ENCODE measurements at regions not wholly inside any gene's neighbourhood (a gene's known extent, or its start where the extent isn't known, plus 50 kb on each side); places are given as distances from the start of the nearest gene placed in this dataset.

GRCh38 chr13:60931858-60932546, 483.6 kb downstream of the PCDH20 start:
- no peak overlapping the region for H2AFZ ChIP-seq (ENCODE audit: control insufficient read depth, low read depth, low read length)
- no peak for TF ChIP-seq NFYA (IDR thresholded peaks at IDR 0.05; ENCODE audit: borderline replicate concordance, low read depth, low read length)
- TF ChIP-seq NR2C1 (IDR thresholded peaks at IDR 0.05): no peak
- no peak for TF ChIP-seq RB1 (IDR thresholded peaks at IDR 0.05; ENCODE audit: borderline replicate concordance)
- no peak for TF ChIP-seq CBX3 (IDR thresholded peaks at IDR 0.05; ENCODE audit: borderline replicate concordance, low read depth)
- TF ChIP-seq MTA2 (IDR thresholded peaks at IDR 0.05; ENCODE audit: low read depth): no peak
- TF ChIP-seq MTA3 (IDR thresholded peaks at IDR 0.05; ENCODE audit: borderline replicate concordance, low read length): no peak
- TF ChIP-seq, protein P1, sequence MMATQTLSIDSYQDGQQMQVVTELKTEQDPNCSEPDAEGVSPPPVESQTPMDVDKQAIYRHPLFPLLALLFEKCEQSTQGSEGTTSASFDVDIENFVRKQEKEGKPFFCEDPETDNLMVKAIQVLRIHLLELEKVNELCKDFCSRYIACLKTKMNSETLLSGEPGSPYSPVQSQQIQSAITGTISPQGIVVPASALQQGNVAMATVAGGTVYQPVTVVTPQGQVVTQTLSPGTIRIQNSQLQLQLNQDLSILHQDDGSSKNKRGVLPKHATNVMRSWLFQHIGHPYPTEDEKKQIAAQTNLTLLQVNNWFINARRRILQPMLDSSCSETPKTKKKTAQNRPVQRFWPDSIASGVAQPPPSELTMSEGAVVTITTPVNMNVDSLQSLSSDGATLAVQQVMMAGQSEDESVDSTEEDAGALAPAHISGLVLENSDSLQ (IDR thresholded peaks at IDR 0.05): no peak
- TF ChIP-seq NFXL1 (IDR thresholded peaks at IDR 0.05; ENCODE audit: borderline replicate concordance): no peak
- no peak for TF ChIP-seq ZNF384 (IDR thresholded peaks at IDR 0.05; ENCODE audit: borderline replicate concordance, low read depth, low read length)
- TF ChIP-seq, protein P2, sequence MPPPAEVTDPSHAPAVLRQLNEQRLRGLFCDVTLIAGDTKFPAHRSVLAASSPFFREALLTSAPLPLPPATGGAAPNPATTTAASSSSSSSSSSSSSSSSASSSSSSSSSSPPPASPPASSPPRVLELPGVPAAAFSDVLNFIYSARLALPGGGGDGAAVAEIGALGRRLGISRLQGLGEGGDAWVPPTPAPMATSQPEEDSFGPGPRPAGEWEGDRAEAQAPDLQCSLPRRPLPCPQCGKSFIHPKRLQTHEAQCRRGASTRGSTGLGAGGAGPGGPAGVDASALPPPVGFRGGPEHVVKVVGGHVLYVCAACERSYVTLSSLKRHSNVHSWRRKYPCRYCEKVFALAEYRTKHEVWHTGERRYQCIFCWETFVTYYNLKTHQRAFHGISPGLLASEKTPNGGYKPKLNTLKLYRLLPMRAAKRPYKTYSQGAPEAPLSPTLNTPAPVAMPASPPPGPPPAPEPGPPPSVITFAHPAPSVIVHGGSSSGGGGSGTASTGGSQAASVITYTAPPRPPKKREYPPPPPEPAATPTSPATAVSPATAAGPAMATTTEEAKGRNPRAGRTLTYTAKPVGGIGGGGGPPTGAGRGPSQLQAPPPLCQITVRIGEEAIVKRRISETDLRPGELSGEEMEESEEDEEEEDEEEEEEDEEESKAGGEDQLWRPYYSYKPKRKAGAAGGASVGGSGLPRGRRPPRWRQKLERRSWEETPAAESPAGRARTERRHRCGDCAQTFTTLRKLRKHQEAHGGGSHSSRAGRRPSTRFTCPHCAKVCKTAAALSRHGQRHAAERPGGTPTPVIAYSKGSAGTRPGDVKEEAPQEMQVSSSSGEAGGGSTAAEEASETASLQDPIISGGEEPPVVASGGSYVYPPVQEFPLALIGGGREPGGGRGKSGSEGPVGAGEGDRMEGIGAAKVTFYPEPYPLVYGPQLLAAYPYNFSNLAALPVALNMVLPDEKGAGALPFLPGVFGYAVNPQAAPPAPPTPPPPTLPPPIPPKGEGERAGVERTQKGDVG (CRISPR knock-in tag; IDR thresholded peaks at IDR 0.05): no peak
- TF ChIP-seq, protein P3, sequence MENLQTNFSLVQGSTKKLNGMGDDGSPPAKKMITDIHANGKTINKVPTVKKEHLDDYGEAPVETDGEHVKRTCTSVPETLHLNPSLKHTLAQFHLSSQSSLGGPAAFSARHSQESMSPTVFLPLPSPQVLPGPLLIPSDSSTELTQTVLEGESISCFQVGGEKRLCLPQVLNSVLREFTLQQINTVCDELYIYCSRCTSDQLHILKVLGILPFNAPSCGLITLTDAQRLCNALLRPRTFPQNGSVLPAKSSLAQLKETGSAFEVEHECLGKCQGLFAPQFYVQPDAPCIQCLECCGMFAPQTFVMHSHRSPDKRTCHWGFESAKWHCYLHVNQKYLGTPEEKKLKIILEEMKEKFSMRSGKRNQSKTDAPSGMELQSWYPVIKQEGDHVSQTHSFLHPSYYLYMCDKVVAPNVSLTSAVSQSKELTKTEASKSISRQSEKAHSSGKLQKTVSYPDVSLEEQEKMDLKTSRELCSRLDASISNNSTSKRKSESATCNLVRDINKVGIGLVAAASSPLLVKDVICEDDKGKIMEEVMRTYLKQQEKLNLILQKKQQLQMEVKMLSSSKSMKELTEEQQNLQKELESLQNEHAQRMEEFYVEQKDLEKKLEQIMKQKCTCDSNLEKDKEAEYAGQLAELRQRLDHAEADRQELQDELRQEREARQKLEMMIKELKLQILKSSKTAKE (IDR thresholded peaks at IDR 0.05; ENCODE audit: low read depth, poor library complexity, severe bottlenecking): no peak
- no peak for TF ChIP-seq CBX5 (IDR thresholded peaks at IDR 0.05; ENCODE audit: low read depth)
- no peak for DNase-seq (ENCODE audit: low read depth, low spot score)
- ChIA-PET CTCF (no interaction called here), RAD21 (ENCODE audit: unreplicated experiment) (no interaction called here), SMC1A (ENCODE audit: uncharacterized antibody, unreplicated experiment) (no interaction called here), POLR2A (no interaction called here)
- no peaks in the 10 kb centered on the region for H3K4me1 ChIP-seq (ENCODE audit: control insufficient read depth, insufficient read depth, low read length)
- H3K27me3 ChIP-seq (replicated peaks in 1 of 2; ENCODE audit: control insufficient read depth in 2 of 2, insufficient read depth in 2 of 2, low read length in 1 of 2): no peaks in the 10 kb centered on the region
- H3K9ac ChIP-seq (ENCODE audit: control insufficient read depth, insufficient read depth, low read length): no peak overlapping the region
- in situ Hi-C loops (cut with MboI): no loop called here
- no peaks in the 10 kb centered on the region for H3K9me3 ChIP-seq (replicated peaks; ENCODE audit: control insufficient read depth, insufficient read depth, low read length)
- no TSS peak for BruUV-seq (replicated peaks)
- H3K4me3 ChIP-seq: no peak overlapping the region
- 0% methylated on average over 4 of the region's 4 CpGs for WGBS (ENCODE audit: insufficient coverage, insufficient replicate concordance, low lambda C conversion rate, missing lambda C conversion rate)
- H3K27ac ChIP-seq (ENCODE audit: control insufficient read depth, insufficient read depth): no peak overlapping the region
- H3K4me2 ChIP-seq (ENCODE audit: control insufficient read depth, insufficient read depth): no peak overlapping the region
- H3K36me3 ChIP-seq (ENCODE audit: control insufficient read depth in 2 of 2, insufficient read depth in 2 of 2, low read length in 1 of 2): no peaks in the 10 kb centered on the region
- H4K20me1 ChIP-seq (ENCODE audit: control insufficient read depth, insufficient read depth): no peaks in the 10 kb centered on the region
- ATAC-seq: no peak
- intact Hi-C loops (cut with micrococcal nuclease; ENCODE audit: unreplicated experiment): no loop called here
- H3K79me2 ChIP-seq (ENCODE audit: control insufficient read depth, insufficient read depth, low read length): no peaks in the 10 kb centered on the region
- no peak for FAIRE-seq

Data from GM12878 (cell line).